MM.1S (cell line): ENCODE measurements at regions not wholly inside any gene's neighbourhood (a gene's known extent, or its start where the extent isn't known, plus 50 kb on each side); places are given as distances from the start of the nearest gene placed in this dataset.

Experiments
- DNase-seq: peaks from one replicate; pipeline ENCODE4 v3.0.0-alpha.2; 2015
- H2AFZ ChIP-seq: fragments of 300-600 bp; sonication (generic); 2 replicates; pipeline ENCODE4 v1.6.0; 2016; ENCODE audit warnings: antibody characterized with exemption, low read length
- H3F3A ChIP-seq: fragments of 300-600 bp; sonication (generic); 2 replicates; pipeline ENCODE4 v1.6.1; 2016; ENCODE audit warnings: mild to moderate bottlenecking, antibody characterized with exemption, low read length, moderate library complexity, mixed read lengths; ENCODE audit not compliant: insufficient read depth
- H3K27ac ChIP-seq: fragments of 300-600 bp; sonication (generic); 2 replicates; pipeline ENCODE4 v1.5.1; 2016; ENCODE audit warnings: mild to moderate bottlenecking, low read length
- H3K27me3 ChIP-seq: fragments of 300-600 bp; sonication (generic); replicated peaks from 2 replicates; pipeline ENCODE4 v1.6.0; 2016; ENCODE audit warnings: low read length; ENCODE audit not compliant: insufficient read depth
- H3K36me3 ChIP-seq: fragments of 300-600 bp; sonication (generic); replicated peaks from 2 replicates; pipeline ENCODE4 v1.6.1; 2016; ENCODE audit warnings: mild to moderate bottlenecking, low read length, mixed read lengths; ENCODE audit not compliant: insufficient read depth
- H3K4me1 ChIP-seq: fragments of 300-600 bp; sonication (generic); 2 replicates; pipeline ENCODE4 v1.6.1; 2016; ENCODE audit warnings: low read length, mixed read lengths
- H3K4me2 ChIP-seq: fragments of 300-600 bp; sonication (generic); 2 replicates; pipeline ENCODE4 v1.6.0; 2016; ENCODE audit warnings: low read depth, low read length
- H3K4me3 ChIP-seq: fragments of 300-600 bp; sonication (generic); 2 replicates; pipeline ENCODE4 v1.5.1; 2016; ENCODE audit warnings: low read length, mixed read lengths
- H3K79me2 ChIP-seq: fragments of 300-600 bp; sonication (generic); 2 replicates; pipeline ENCODE4 v1.6.1; 2016; ENCODE audit warnings: mixed run types, low read length, mixed read lengths
- H3K9ac ChIP-seq: fragments of 300-600 bp; sonication (generic); 2 replicates; pipeline ENCODE4 v1.6.1; 2016; ENCODE audit warnings: low read length, mixed read lengths
- H3K9me2 ChIP-seq: fragments of 300-600 bp; sonication (generic); replicated peaks from 2 replicates; pipeline ENCODE4 v1.6.1; 2016; ENCODE audit warnings: mild to moderate bottlenecking, low read length, mixed read lengths; ENCODE audit not compliant: insufficient read depth
- H3K9me3 ChIP-seq: fragments of 300-600 bp; sonication (generic); replicated peaks from 2 replicates; pipeline ENCODE4 v1.6.1; 2016; ENCODE audit warnings: mild to moderate bottlenecking, low read length, mixed read lengths; ENCODE audit not compliant: insufficient read depth
- H4K20me1 ChIP-seq: fragments of 300-600 bp; sonication (generic); 2 replicates; pipeline ENCODE4 v1.6.1; 2016; ENCODE audit warnings: mild to moderate bottlenecking, low read length, moderate library complexity, mixed read lengths; ENCODE audit not compliant: insufficient read depth
- EZH2 ChIP-seq: fragments of 300-600 bp; sonication (generic); optimal IDR thresholded peaks from 2 replicates; pipeline ENCODE3; 2017; ENCODE audit warnings: low read depth, mild to moderate bottlenecking, antibody characterized with exemption, low read length, mixed read lengths
- EZH2phosphoT487 ChIP-seq: fragments of 300-600 bp; sonication (generic); IDR thresholded peaks from 2 replicates; pipeline ENCODE4 v1.6.1; 2018; ENCODE audit warnings: antibody characterized with exemption, low read length
- TF ChIP-seq, protein P1 (sequence below): fragments of 300-600 bp; sonication (generic); IDR thresholded peaks from 2 replicates; pipeline ENCODE4 v1.5.1; 2016; ENCODE audit warnings: antibody characterized with exemption, low read length, mixed read lengths

DNA sequence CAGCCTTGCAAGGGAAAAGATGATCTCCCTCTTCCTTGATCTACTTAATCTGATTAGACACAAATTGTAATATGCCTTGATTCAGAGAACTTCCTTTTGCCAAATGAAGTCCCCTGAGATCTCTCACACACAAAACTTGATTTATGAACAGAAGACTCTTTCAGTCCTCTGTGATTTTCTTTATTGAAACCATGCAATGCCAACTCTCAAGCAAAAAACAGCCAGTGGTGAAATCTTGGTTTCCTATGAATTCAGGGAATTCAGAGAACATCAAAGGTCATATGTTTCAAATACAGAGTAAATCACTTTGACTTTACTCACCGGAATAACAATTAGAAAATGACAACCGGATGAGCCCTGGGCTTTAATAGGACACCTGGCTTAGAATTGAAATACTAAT, 211.7 kb downstream of the ABHD5 start:
- no peak overlapping the region for H3K27ac ChIP-seq
- no peaks in the 10 kb centered on the region for H3F3A ChIP-seq
- H3K79me2 ChIP-seq, result no peaks in the 10 kb centered on the region
- no peaks in the 10 kb centered on the region for H3K36me3 ChIP-seq
- no peaks in the 10 kb centered on the region for H3K9me3 ChIP-seq
- H3K9ac ChIP-seq, result no peak overlapping the region
- no peak for DNase-seq
- no peaks in the 10 kb centered on the region for H4K20me1 ChIP-seq
- H2AFZ ChIP-seq, result no peak overlapping the region
- H3K4me3 ChIP-seq, result no peak overlapping the region
- TF ChIP-seq EZH2phosphoT487 (no peak), EZH2 (no peak)
- TF ChIP-seq, protein P1, sequence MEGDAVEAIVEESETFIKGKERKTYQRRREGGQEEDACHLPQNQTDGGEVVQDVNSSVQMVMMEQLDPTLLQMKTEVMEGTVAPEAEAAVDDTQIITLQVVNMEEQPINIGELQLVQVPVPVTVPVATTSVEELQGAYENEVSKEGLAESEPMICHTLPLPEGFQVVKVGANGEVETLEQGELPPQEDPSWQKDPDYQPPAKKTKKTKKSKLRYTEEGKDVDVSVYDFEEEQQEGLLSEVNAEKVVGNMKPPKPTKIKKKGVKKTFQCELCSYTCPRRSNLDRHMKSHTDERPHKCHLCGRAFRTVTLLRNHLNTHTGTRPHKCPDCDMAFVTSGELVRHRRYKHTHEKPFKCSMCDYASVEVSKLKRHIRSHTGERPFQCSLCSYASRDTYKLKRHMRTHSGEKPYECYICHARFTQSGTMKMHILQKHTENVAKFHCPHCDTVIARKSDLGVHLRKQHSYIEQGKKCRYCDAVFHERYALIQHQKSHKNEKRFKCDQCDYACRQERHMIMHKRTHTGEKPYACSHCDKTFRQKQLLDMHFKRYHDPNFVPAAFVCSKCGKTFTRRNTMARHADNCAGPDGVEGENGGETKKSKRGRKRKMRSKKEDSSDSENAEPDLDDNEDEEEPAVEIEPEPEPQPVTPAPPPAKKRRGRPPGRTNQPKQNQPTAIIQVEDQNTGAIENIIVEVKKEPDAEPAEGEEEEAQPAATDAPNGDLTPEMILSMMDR, result no peak
- H3K27me3 ChIP-seq, result no peaks in the 10 kb centered on the region
- H3K4me1 ChIP-seq, result peaks cover 9% of the 10 kb centered on the region
- no peaks in the 10 kb centered on the region for H3K9me2 ChIP-seq
- H3K4me2 ChIP-seq, result no peak overlapping the region

DNA sequence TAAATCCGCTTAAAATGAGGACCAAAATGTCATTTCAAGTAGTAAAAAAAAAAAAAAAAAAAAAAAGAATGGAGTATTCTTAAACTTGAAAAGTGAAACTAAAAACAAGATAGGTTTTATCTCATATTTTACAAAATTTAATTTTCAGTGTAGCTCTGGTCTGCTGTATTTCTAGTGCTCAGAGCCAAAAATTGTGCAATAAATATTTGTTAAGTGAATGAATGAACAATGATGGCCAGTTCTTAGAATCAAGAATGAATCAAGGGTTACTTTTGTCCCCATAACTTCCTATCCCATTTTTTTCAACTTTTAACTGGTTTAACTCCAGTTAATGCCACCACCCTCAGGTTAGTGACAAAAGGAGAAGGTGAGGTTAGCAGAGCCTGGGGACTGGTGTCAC, 214.4 kb downstream of the ABHD5 start:
- peaks cover 10% of the 10 kb centered on the region for H3K4me1 ChIP-seq
- TF ChIP-seq, protein P1, result no peak
- TF ChIP-seq EZH2, result no peak
- no peak for TF ChIP-seq EZH2phosphoT487
- no peaks in the 10 kb centered on the region for H3K9me3 ChIP-seq
- H2AFZ ChIP-seq, result no peak overlapping the region
- H3K27ac ChIP-seq, result no peak overlapping the region
- H3F3A ChIP-seq, result no peaks in the 10 kb centered on the region
- no peaks in the 10 kb centered on the region for H4K20me1 ChIP-seq
- no peak overlapping the region for H3K4me3 ChIP-seq
- H3K4me2 ChIP-seq, result no peak overlapping the region
- no peaks in the 10 kb centered on the region for H3K9me2 ChIP-seq
- no peak for DNase-seq
- H3K36me3 ChIP-seq, result no peaks in the 10 kb centered on the region
- no peaks in the 10 kb centered on the region for H3K79me2 ChIP-seq
- H3K27me3 ChIP-seq, result no peaks in the 10 kb centered on the region
- no peak overlapping the region for H3K9ac ChIP-seq

DNA sequence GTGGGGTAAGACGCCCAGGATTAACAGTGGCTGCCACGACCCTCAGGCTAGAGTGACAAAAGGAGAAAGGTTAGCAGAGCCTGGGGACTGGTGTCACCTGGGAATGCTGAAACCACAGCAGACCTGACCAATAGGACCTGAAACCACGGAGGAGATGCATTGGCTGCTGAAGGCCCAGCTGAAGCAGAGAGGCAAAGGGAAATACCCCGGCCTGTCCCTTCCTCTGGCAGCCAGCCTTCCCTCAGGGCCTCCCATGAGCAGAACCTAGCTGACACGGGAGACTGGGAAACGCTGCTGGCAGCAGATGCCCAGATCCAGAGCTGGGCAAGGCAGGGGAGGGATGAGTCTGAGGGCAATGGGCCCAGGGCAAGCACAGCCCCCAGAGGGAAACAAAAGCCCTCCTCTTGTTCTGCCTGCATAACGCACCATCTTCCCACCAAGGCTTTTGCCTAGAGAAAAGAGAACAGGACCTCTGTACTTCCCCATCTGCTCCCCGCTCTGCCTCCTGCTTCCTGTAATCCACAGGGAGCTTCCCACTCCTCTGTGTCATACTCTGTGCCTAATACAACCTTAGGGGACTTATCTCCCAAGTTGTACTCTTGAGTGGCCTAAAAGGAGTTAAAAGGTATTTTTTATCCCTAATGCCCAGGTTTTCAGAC, 216.2 kb downstream of the ABHD5 start:
- DNase-seq, result no peak
- peak overlapping the region; percentile 40; the same call in 1 of the 2 replicates for H3K4me2 ChIP-seq
- H3K79me2 ChIP-seq, result no peaks in the 10 kb centered on the region
- TF ChIP-seq EZH2phosphoT487, result no peak
- TF ChIP-seq EZH2, result no peak
- TF ChIP-seq, protein P1, result no peak
- H3K27ac ChIP-seq, result no peak overlapping the region
- H2AFZ ChIP-seq, result no peak overlapping the region
- H3K9me2 ChIP-seq, result no peaks in the 10 kb centered on the region
- H4K20me1 ChIP-seq, result no peaks in the 10 kb centered on the region
- H3K4me3 ChIP-seq, result no peak overlapping the region
- no peak overlapping the region for H3K9ac ChIP-seq
- H3K36me3 ChIP-seq, result no peaks in the 10 kb centered on the region
- H3K9me3 ChIP-seq, result no peaks in the 10 kb centered on the region
- H3F3A ChIP-seq, result no peaks in the 10 kb centered on the region
- no peaks in the 10 kb centered on the region for H3K27me3 ChIP-seq
- peaks cover 10% of the 10 kb centered on the region for H3K4me1 ChIP-seq
